Stomach (tissue), 8 donors: ENCODE measurements at regions not wholly inside any gene's neighbourhood (a gene's known extent, or its start where the extent isn't known, plus 50 kb on each side); places are given as distances from the start of the nearest gene placed in this dataset.

Experiments used
- DNase-seq, 2 donors: peaks; one replicate each; pipeline versions ENCODE4 v3.0.0 to v3.0.0-alpha.2; 2013 to 2019
- H3K27ac ChIP-seq, 5 donors: fragments of 200-600 bp in 4 of 5; sonication (generic) in 4 of 5; one replicate each; pipeline ENCODE4 v1.5.1; 2013 to 2019; ENCODE audit warnings: mild to moderate bottlenecking in 1 of 5, moderate library complexity in 1 of 5
- H3K27me3 ChIP-seq, 3 donors: fragments of 200-600 bp; sonication (generic); one replicate each; pipeline ENCODE4 v1.5.1; 2017 to 2019; ENCODE audit warnings: mixed run types in 1 of 3
- H3K36me3 ChIP-seq, 4 donors: fragments of 200-600 bp; sonication (generic); 1 replicate in 3 of 4; 2 replicates in 1 of 4; pipeline ENCODE4 v1.5.1; 2016 to 2019
- H3K4me1 ChIP-seq, 4 donors: fragments of 200-600 bp; sonication (generic); one replicate each; pipeline ENCODE4 v1.5.1; 2016 to 2019
- H3K4me3 ChIP-seq, 4 donors: fragments of 200-600 bp; sonication (generic) in 3 of 4; one replicate each; pipeline ENCODE4 v1.5.1; 2016 to 2019; ENCODE audit warnings: mild to moderate bottlenecking in 1 of 4
- H3K9me3 ChIP-seq, 4 donors: fragments of 200-600 bp; sonication (generic); one replicate each; pipeline ENCODE4 v1.5.1; 2016 to 2019
- EP300 ChIP-seq: sonication (generic); formaldehyde crosslinking; IDR thresholded peaks from one replicate; pipeline ENCODE4 v1.6.1; 2017; ENCODE audit warnings: antibody characterized with exemption
- POLR2A ChIP-seq, 4 donors: fragments of 450-650 bp; IDR thresholded peaks; one replicate each; pipeline ENCODE4 v1.6.1; 2016; ENCODE audit warnings: antibody characterized with exemption in 4 of 4, control low read depth in 2 of 4, mild to moderate bottlenecking in 1 of 4, moderate library complexity in 1 of 4
- POLR2AphosphoS5 ChIP-seq, 3 donors: sonication (generic); formaldehyde crosslinking; IDR thresholded peaks; one replicate each; pipeline ENCODE4 v1.6.1; 2016; ENCODE audit warnings: antibody characterized with exemption in 3 of 3
- WGBS, 5 donors: extraction: QIAGEN DNeasy Blood & Tissue Kit in 3 of 5; methylation state at CpG; one replicate each; pipeline versions ENCODE4 v1.1.5 to v1.1.7; 2013 to 2018; 5-methylcytosine and 5-hydroxymethylcytosine counted together
- intact Hi-C: fragments of 100-400 bp; cut with DNase I; formaldehyde crosslinking; loops from one replicate; pipeline ENCODE4 v1.15.1; 2023; ENCODE audit warnings: low total_unique reads
- TF ChIP-seq, protein P1 (sequence below), 7 experiments: fragments of 450-650 bp in 4 of 7; fragments of 200-600 bp in 3 of 7; sonication (generic) in 3 of 7; IDR thresholded peaks; one replicate each; pipeline ENCODE4 v1.5.1; 2016 to 2019; ENCODE audit warnings: antibody characterized with exemption in 7 of 7, control low read depth in 2 of 7, mild to moderate bottlenecking in 1 of 7
- donor health status: healthy with polysubstance abuse.
- donor health status: Bipolar disorder and iron deficiency.
- donor health status: healthy.

GRCh38 chr4:111391829-111392228 lies 753.4 kb upstream of the FAM241A start:
- TF ChIP-seq EP300 (no peak), POLR2A (IDR thresholded peaks at IDR 0.05) (no peak), POLR2AphosphoS5 (IDR thresholded peaks at IDR 0.05) (no peak)
- TF ChIP-seq, protein P1, sequence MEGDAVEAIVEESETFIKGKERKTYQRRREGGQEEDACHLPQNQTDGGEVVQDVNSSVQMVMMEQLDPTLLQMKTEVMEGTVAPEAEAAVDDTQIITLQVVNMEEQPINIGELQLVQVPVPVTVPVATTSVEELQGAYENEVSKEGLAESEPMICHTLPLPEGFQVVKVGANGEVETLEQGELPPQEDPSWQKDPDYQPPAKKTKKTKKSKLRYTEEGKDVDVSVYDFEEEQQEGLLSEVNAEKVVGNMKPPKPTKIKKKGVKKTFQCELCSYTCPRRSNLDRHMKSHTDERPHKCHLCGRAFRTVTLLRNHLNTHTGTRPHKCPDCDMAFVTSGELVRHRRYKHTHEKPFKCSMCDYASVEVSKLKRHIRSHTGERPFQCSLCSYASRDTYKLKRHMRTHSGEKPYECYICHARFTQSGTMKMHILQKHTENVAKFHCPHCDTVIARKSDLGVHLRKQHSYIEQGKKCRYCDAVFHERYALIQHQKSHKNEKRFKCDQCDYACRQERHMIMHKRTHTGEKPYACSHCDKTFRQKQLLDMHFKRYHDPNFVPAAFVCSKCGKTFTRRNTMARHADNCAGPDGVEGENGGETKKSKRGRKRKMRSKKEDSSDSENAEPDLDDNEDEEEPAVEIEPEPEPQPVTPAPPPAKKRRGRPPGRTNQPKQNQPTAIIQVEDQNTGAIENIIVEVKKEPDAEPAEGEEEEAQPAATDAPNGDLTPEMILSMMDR (IDR thresholded peaks at IDR 0.05) = no peak
- H3K4me1 ChIP-seq = no peaks in the 10 kb centered on the region
- H3K4me3 ChIP-seq = no peak overlapping the region
- H3K27me3 ChIP-seq = no peaks in the 10 kb centered on the region
- 52 to 68% (median 67%) methylated on average over 6 of the region's 6 CpGs for WGBS, 5 donors
- no peak overlapping the region for H3K27ac ChIP-seq
- no peak for DNase-seq
- no peaks in the 10 kb centered on the region for H3K9me3 ChIP-seq
- intact Hi-C loops = no loop called here
- no peaks in the 10 kb centered on the region for H3K36me3 ChIP-seq

DNA sequence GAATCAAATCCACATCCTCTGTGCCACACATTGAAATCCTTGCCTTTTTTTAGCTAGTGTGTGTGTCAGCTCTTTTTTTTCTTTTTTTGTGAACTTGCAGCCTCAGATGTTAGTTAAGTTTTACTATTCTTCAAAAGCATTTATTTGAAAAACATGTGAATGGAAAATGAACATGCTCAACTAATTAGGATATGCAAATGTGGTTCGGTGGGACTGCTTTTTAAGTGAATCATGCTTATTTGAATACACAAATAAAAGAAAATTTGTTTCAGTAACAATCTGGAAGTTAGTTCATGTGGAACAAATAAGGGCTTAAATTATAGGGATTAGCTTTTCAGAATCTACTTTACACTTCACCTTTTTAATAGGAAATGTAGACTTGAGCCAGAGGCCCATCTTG lies 751.5 kb upstream of the FAM241A start:
- H3K36me3 ChIP-seq = no peaks in the 10 kb centered on the region
- H3K27me3 ChIP-seq = no peaks in the 10 kb centered on the region
- intact Hi-C loops = no loop called here
- 49 to 63% (median 52%) methylated on average over 1 of the region's 1 CpG for WGBS, 5 donors
- H3K27ac ChIP-seq = no peak overlapping the region
- no peak for DNase-seq
- no peaks in the 10 kb centered on the region for H3K4me1 ChIP-seq
- TF ChIP-seq POLR2AphosphoS5 (IDR thresholded peaks at IDR 0.05) (no peak), POLR2A (IDR thresholded peaks at IDR 0.05) (no peak), EP300 (no peak)
- TF ChIP-seq, protein P1 (IDR thresholded peaks at IDR 0.05) = no peak
- H3K4me3 ChIP-seq = no peak overlapping the region
- no peaks in the 10 kb centered on the region for H3K9me3 ChIP-seq

DNA sequence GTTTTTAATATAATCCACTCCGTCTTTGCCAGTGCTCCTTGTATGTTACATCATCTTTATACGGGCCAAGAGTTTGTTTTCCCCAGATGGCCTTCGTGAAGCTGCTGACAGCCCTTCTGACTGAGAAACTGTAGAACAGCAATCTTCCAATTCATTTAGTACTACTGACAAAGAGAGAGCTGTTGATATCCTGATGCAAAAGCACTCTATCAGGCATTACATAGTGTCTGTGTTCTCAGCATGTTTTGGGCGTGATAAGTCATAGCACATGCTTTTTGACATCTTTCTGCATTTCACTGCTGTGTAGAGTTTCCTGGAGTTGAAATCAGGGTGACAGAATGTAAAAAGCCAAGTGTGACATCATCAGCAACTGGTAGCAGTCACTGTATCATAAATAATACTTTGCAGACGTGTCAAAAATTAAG lies 746.3 kb upstream of the FAM241A start:
- Histone ChIP-seq H3K27ac (no peak overlapping the region), H3K4me1 (peaks cover 0 to 5% (median 0%) of the 10 kb centered on the region in 4 donors), H3K27me3 (no peaks in the 10 kb centered on the region), H3K9me3 (no peaks in the 10 kb centered on the region), H3K36me3 (no peaks in the 10 kb centered on the region), H3K4me3 (no peak overlapping the region)
- peak in 1 of 2 donors; percentile 79 for DNase-seq
- 47 to 64% (median 59%) methylated on average over 5 of the region's 5 CpGs for WGBS, 5 donors
- intact Hi-C loops = no loop called here
- TF ChIP-seq POLR2A (IDR thresholded peaks at IDR 0.05) (no peak), EP300 (no peak), POLR2AphosphoS5 (IDR thresholded peaks at IDR 0.05) (no peak)
- TF ChIP-seq, protein P1 (IDR thresholded peaks at IDR 0.05) = no peak

DNA sequence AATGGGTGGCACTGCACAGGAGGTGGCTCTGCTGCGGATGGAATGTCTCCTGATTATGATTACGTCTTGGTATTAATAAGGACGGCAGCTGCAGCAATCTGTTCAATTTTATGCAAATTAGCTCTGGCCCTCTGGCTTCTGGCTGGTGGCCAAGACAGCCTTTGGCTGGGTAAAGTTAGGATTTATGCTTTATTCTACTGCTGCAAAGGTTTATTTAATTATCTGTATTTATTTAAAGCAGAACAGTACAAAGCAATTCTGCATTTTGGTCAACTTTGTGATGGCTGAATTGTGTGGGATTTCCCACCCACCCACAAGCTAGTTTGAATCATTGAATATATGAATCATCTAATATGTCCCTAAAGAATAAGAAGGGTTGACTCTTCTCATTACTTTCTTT lies 745.6 kb upstream of the FAM241A start:
- no peaks in the 10 kb centered on the region for H3K27me3 ChIP-seq
- no peaks in the 10 kb centered on the region for H3K36me3 ChIP-seq
- intact Hi-C loops = no loop called here
- H3K4me3 ChIP-seq = no peak overlapping the region
- 28 to 57% (median 55%) methylated on average over 3 of the region's 3 CpGs for WGBS, 5 donors
- H3K4me1 ChIP-seq = peaks cover 0 to 5% (median 0%) of the 10 kb centered on the region in 4 donors
- peak in 1 of 2 donors; percentile 49 for DNase-seq
- no peaks in the 10 kb centered on the region for H3K9me3 ChIP-seq
- H3K27ac ChIP-seq = no peak overlapping the region
- TF ChIP-seq EP300 (no peak), POLR2AphosphoS5 (IDR thresholded peaks at IDR 0.05) (no peak), POLR2A (IDR thresholded peaks at IDR 0.05) (no peak)
- TF ChIP-seq, protein P1 (IDR thresholded peaks at IDR 0.05) = no peak
